WERI-Rb-1 (cell line): ENCODE measurements at regions not wholly inside any gene's neighbourhood (a gene's known extent, or its start where the extent isn't known, plus 50 kb on each side); places are given as distances from the start of the nearest gene placed in this dataset.

Experiments used
- DNase-seq: peaks from one replicate; pipeline ENCODE4 v3.0.0-alpha.2; 2020
- H3K27ac ChIP-seq: fragments of 250-450 bp; sonication (Bioruptor Pico); 2 replicates; pipeline ENCODE4 v1.5.1; 2020; ENCODE audit warnings: mild to moderate bottlenecking, moderate library complexity
- H3K27me3 ChIP-seq: fragments of 250-450 bp; sonication (Bioruptor Pico); 2 replicates; pipeline ENCODE4 v1.5.1; 2021; ENCODE audit warnings: mild to moderate bottlenecking, low read depth, moderate library complexity; ENCODE audit not compliant: insufficient read depth, severe bottlenecking
- H3K36me3 ChIP-seq: fragments of 250-450 bp; sonication (Bioruptor Pico); 2 replicates; pipeline ENCODE4 v1.5.1; 2020; ENCODE audit warnings: mild to moderate bottlenecking, moderate library complexity
- H3K4me3 ChIP-seq: 2 replicates; pipeline ENCODE4 v1.5.1; 2011; ENCODE audit warnings: low read depth, mild to moderate bottlenecking, control low read depth, low read length
- H3K9me3 ChIP-seq: fragments of 250-450 bp; sonication (Bioruptor Pico); 2 replicates; pipeline ENCODE4 v1.5.1; 2021; ENCODE audit warnings: mild to moderate bottlenecking, moderate library complexity; ENCODE audit not compliant: severe bottlenecking
- CTCF ChIP-seq: IDR thresholded peaks from 2 replicates; pipeline ENCODE4 v1.5.1; 2011; ENCODE audit warnings: low read depth, mild to moderate bottlenecking, control low read depth, inconsistent platforms, low read length

DNA sequence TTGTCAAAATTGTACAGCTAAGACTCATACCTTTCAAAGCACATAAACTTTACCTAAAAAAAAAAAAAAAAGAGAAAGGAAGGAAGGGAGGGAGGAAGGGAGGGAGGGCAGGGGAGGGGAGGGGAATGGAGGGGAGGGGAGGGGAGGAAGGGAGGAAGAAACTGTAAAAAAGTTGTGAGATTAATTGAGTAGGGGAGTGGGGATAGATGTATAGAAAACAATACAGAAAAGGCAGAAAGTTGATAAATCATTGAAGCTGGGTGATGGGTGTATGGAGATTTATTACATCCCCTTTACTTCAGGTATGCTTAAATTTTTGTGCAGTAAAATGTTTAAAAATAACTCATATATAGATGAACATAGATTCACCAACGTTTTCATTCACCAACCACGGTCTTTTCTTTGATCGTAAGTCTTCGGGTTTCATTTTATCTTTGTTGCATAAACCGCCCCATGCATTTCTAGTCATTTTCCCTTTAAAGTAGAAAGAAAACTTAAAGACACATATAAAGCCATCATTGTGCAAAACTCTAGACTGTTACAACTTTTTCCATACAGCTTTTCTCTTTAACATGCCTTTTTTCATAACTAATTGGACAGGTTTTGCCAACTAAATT, 191.2 kb upstream of the KRR1 start:
- Histone ChIP-seq H3K27ac (no peak overlapping the region), H3K9me3 (no peaks in the 10 kb centered on the region), H3K36me3 (no peaks in the 10 kb centered on the region), H3K4me3 (no peak overlapping the region), H3K27me3 (no peaks in the 10 kb centered on the region)
- TF ChIP-seq CTCF: no peak
- no peak for DNase-seq

GRCh38 chr12:75701859-75702258, 190.4 kb upstream of the KRR1 start:
- Histone ChIP-seq H3K4me3 (no peak overlapping the region), H3K27me3 (no peaks in the 10 kb centered on the region), H3K36me3 (no peaks in the 10 kb centered on the region), H3K9me3 (no peaks in the 10 kb centered on the region), H3K27ac (no peak overlapping the region)
- no peak for TF ChIP-seq CTCF
- no peak for DNase-seq

GRCh38 chr12:75699728-75700496, 188.5 kb upstream of the KRR1 start:
- no peak for DNase-seq
- H3K4me3 ChIP-seq: no peak overlapping the region
- no peak overlapping the region for H3K27ac ChIP-seq
- no peaks in the 10 kb centered on the region for H3K27me3 ChIP-seq
- TF ChIP-seq CTCF: no peak
- H3K9me3 ChIP-seq: no peaks in the 10 kb centered on the region
- no peaks in the 10 kb centered on the region for H3K36me3 ChIP-seq

GRCh38 chr12:75699251-75699650, 187.8 kb upstream of the KRR1 start:
- Histone ChIP-seq H3K36me3 (no peaks in the 10 kb centered on the region), H3K27ac (no peak overlapping the region), H3K9me3 (no peaks in the 10 kb centered on the region), H3K4me3 (no peak overlapping the region), H3K27me3 (no peaks in the 10 kb centered on the region)
- DNase-seq: no peak
- TF ChIP-seq CTCF: no peak

DNA sequence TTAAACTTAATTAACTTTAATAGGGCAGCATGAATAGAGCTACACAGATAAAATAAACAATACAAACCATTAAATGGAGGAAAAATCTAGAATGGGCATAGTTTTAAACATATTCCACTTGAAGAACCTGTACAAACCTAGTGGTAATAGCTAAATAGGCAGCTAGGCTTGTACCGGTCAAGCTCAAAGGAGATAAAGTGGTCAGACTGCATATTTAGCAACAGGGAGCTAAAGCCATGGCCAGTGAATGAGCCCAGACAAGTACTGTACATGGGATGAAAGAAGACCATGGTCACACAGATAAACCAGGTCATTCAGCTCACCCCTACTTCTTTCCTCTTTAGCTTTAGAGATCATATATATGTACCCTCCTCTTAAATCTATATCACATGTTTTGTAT, 186.6 kb upstream of the KRR1 start:
- no peak for TF ChIP-seq CTCF
- DNase-seq: no peak
- H3K36me3 ChIP-seq: no peaks in the 10 kb centered on the region
- no peaks in the 10 kb centered on the region for H3K27me3 ChIP-seq
- H3K9me3 ChIP-seq: no peaks in the 10 kb centered on the region
- no peak overlapping the region for H3K27ac ChIP-seq
- H3K4me3 ChIP-seq: no peak overlapping the region

DNA sequence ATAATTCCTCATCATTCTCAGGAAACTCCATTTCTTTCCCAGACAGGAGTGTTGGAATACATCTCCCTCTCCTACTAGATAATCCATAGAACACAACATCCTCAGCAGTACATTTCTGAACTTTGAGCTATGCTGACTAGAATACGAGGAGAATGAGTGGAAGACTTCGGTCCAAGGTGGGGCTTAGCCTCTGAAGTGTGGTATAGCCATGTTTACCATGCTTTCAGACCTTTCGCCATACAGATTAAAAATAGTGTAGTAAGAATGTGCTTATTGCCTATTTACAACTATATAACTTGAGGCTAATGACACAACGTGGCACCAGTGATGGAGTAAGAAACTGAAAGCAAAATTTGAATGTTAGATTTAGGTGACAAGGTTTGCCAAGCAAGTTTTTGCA, 184.5 kb upstream of the KRR1 start:
- H3K27me3 ChIP-seq: no peaks in the 10 kb centered on the region
- no peak overlapping the region for H3K27ac ChIP-seq
- no peaks in the 10 kb centered on the region for H3K9me3 ChIP-seq
- H3K36me3 ChIP-seq: no peaks in the 10 kb centered on the region
- DNase-seq: no peak
- no peak for TF ChIP-seq CTCF
- no peak overlapping the region for H3K4me3 ChIP-seq
